Stimulated activated CD4-positive, alpha-beta T cell treated with anti-CD3 and anti-CD28 coated beads, TNF-alpha, amount 100 ng/mL, for 1 hour (primary cell): ENCODE measurements at regions not wholly inside any gene's neighbourhood (a gene's known extent, or its start where the extent isn't known, plus 50 kb on each side); places are given as distances from the start of the nearest gene placed in this dataset.

Experiments used
- DNase-seq, 3 donors: peaks; one replicate each; pipeline ENCODE4 v3.0.0-alpha.2; 2020; ENCODE audit warnings: low read depth in 3 of 3, low spot score in 1 of 3

- no peak for DNase-seq
These were observed 438.6 kb upstream of the MGMT start for GRCh38 chr10:129028451-129028850.

DNA sequence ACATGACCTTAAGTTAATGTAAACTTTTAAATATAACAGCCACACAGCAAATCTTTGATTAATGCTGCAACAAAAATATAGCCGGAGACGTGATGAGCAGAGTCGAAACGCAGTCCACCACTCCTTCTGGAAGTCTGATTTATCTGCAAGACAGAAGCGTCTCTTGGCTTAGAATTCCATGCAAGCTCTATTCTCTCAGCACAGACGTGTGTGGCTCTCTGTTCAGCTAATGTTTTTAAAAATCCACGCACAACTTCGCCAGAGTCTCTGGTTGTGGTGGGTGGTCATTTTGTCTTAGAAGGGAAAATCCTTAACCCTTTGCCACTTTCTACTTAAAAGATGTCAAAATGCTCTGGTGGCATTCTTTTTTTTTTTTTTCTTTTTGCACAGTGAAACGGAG, 438.0 kb upstream of the MGMT start:
- DNase-seq, result no peak

DNA sequence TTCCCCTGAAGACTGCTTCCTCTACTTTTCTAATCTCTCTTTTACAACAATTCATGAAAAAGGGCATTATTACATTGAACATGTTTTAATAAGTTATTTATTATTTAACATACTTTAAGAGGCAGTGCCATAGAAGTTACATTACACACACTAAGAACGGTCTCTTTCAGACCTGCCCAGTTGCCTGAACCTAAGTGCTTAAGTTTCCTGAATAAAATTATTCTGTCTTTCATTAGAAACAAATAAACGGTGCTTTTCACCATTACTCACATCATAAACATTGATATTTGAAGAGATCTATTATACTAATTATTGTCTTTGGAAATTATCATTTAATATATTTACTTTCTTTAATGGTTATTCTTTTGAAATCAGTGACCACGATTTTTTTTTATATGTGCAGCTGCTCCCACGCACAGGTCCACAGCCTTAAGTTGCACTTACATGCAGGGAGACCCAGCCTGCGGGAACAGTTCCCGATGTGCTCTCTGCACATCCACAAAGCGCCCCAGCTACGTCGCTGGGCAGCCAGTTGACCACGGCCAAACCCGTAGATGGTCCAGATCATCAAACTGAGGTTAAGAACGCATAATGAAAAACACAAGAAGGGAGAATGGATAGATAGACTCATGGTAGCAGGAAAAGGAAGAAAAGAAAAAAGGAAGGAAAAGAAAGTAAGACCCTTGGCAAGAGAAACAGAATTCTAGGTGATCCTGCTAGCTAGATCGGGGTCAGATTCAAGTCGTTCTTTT, 437.0 kb upstream of the MGMT start:
- no peak for DNase-seq

DNA sequence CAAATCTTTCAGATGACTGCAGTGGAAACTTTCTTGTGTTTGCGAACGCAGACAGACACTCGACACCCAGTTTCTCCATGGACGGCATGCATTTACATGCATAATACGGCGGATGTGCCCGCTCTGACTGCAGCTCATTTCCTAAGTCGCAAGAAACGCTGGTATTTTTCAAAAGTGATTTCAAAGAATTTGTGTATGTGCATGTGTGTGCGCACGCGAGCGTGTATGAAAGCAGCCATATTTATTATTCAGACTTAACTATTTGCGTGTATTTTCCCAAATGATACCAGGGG, 436.5 kb upstream of the MGMT start:
- DNase-seq, result no peak

- DNase-seq, result peak in 1 of 3 donors; percentile 28
These were observed 435.8 kb upstream of the MGMT start for GRCh38 chr10:129030996-129031843.

- no peak for DNase-seq
These were observed 435.2 kb upstream of the MGMT start for GRCh38 chr10:129031844-129032150.

DNA sequence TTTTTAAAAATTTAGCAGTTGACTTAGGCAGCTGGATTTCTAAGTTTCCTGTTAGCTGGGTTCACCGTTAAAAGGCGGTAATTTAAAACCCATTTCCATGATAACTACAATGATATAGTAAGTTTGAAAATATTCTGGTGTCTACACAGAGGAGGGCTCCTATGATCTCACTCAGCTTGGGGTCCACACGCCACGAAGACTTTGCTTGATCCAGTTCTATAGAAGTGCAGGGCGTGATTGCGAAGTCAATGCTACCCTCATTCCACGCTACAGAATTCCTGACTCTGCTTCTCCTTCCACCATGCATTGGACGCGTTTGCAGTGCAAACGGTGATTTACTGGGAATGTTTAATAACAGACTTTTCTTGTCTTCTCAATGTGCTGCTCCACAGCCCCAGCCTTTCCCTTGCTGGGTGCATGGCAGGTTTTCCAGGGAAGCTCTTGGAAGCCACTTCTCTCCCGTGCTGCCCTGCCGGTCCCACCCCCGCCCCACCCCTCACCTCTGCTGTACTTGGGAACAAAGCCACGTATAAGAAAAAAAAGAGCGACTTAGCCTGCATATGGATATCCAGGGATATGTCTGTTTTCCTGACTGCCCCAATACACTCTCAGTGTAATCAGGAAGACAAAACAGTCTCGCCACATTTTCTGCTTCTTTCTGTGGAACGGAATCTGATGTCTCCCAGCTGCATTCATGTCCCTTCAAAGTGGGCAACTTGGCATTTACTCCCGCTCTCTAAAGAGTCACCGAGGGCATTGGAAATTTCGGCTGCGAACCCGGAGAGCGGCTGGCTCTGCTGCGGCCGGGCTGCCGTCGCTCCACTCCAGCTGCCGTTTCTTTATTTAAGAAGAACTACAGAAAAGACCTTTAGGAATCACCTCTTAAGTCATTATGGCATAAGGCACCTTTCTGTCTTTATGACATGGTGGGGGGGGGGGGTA, 434.4 kb upstream of the MGMT start:
- DNase-seq, result no peak

- DNase-seq, result no peak
These were observed 433.7 kb upstream of the MGMT start for GRCh38 chr10:129033340-129033739.

DNA sequence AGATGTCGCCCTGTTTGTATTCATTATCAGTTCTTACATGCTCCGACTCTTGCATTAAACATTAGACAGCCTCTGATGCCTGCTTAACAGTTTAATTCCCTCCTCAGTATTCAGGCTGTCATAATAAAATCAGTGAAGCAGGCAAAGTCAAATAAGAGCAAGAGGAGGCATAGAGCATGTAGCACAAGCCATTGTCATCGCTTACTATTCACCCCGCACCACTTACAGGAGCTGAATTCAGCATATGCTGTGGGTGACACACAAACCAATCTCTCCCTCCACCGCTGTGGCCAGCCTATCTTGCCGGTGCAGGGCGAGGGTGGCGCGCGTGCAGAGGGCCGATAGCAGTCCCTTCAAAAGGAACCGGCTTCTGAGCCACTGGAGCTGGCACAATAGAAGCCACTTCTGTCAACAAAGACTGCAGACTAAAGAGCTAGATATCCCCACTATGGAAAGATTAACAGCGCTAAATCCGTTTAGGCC, 433.2 kb upstream of the MGMT start:
- DNase-seq, result no peak

DNA sequence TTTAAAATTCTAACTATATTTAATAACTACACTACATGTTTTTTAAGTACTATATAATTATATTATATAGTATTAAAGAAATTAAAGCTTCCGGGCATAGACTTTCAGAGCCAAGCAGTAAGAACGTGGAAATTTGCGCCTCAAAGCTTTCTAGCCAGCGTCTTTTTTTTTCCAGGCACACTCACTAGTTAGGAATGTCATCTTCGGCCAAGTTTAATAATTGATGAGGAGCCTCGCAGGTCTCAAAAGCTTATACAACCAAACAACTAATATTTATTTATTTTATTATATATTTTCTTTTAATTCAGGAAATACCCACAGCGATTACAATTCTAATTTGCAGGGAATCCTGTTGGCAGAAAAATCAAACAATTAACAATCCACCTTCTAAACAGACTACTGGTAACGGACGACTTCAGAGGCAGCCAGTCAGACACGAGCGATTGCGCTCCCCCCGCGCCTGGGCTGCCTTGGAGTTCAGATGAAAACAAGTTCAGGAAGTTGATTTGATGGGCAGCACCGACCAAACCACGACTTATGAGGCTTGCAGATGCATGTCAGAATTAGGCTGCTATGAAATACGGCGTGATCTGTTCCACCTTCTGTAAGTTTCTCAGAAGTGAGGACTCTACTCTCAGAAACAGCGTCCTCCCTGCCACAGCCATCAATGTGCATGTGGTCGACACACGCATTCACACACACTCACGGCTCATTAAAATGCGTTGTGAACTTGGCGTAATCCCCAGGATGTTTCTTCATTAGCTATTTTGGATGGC, 431.8 kb upstream of the MGMT start:
- peak in 1 of 3 donors; percentile 12 for DNase-seq

DNA sequence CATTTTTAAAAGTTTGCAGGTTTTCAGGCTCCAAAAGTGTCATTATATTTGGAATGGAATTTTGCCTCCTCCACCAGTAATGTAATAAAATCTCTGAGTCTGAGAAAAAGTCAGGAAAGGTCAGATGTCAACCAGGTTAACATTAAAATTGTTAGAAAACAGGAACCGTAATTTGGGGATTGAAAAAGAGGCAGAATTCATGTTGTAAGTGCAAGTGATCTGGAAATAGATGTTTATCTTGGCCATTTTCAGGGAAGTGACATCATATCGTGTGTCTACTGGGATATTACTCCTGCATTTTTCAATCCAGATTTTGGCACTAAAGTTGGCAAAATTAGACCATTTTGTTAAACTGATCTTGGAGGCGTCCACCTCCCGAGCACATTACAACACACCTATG, 428.5 kb upstream of the MGMT start:
- DNase-seq, result no peak

- DNase-seq, result no peak
These were observed 427.4 kb upstream of the MGMT start for GRCh38 chr10:129039406-129040370.

DNA sequence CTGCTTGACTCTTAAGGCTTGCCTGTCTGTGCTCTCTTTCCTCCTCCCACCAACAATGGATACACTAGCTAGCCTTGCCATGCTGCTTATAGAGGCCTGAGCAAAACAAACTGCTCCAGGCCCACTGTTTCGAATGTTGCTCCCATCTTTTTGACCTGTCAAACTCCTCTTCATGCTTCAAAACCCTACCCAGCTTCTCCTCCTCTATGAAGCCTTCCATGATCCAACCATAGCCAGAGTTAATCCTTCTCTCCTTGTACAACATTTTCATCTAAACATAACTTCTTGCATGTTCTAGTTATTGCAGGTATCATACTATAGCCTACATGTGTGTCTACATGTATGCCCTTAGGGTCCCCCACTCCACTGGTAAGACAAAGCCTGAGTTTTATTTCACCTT, 426.7 kb upstream of the MGMT start:
- DNase-seq, result no peak

- DNase-seq, result no peak
These were observed 425.1 kb upstream of the MGMT start for GRCh38 chr10:129041916-129042315.

- DNase-seq, result no peak
These were observed 424.1 kb upstream of the MGMT start for GRCh38 chr10:129042776-129043595.

- no peak for DNase-seq
These were observed 423.4 kb upstream of the MGMT start for GRCh38 chr10:129043691-129044090.

- DNase-seq, result no peak
These were observed 421.4 kb upstream of the MGMT start for GRCh38 chr10:129045599-129045998.

- no peak for DNase-seq
These were observed 420.9 kb upstream of the MGMT start for GRCh38 chr10:129046065-129046681.
